ENCODE measurements at regions not wholly inside any gene's neighbourhood (a gene's known extent, or its start where the extent isn't known, plus 50 kb on each side); places are given as distances from the start of the nearest gene placed in this dataset.

- peaks cover 23% of the 10 kb centered on the region for H3K9me3 Mint-ChIP-seq
- no peak for TF ChIP-seq CTCF (IDR thresholded peaks at IDR 0.05)
- H3K36me3 Mint-ChIP-seq (ENCODE audit: low read depth), result peaks cover 5% of the 10 kb centered on the region
- no peak overlapping the region for H3K27ac Mint-ChIP-seq
- no peak for DNase-seq
- peaks cover 33% of the 10 kb centered on the region for H3K4me1 Mint-ChIP-seq
- H3K4me3 Mint-ChIP-seq, result no peak overlapping the region
- no peaks in the 10 kb centered on the region for H3K27me3 Mint-ChIP-seq (ENCODE audit: low read depth, poor library complexity)
Measured at GRCh38 chr7:115232041-115232440, 310.1 kb downstream of the MDFIC start.

- TF ChIP-seq CTCF (IDR thresholded peaks at IDR 0.05), result no peak
- Mint-ChIP-seq H3K36me3 (ENCODE audit: low read depth) (peaks cover 5% of the 10 kb centered on the region), H3K27me3 (ENCODE audit: low read depth, poor library complexity) (no peaks in the 10 kb centered on the region), H3K4me3 (no peak overlapping the region), H3K4me1 (peaks cover 43% of the 10 kb centered on the region), H3K27ac (no peak overlapping the region), H3K9me3 (peaks cover 15% of the 10 kb centered on the region)
- DNase-seq, result no peak
Measured at GRCh38 chr7:115230882-115231571, 309.1 kb downstream of the MDFIC start.

DNA sequence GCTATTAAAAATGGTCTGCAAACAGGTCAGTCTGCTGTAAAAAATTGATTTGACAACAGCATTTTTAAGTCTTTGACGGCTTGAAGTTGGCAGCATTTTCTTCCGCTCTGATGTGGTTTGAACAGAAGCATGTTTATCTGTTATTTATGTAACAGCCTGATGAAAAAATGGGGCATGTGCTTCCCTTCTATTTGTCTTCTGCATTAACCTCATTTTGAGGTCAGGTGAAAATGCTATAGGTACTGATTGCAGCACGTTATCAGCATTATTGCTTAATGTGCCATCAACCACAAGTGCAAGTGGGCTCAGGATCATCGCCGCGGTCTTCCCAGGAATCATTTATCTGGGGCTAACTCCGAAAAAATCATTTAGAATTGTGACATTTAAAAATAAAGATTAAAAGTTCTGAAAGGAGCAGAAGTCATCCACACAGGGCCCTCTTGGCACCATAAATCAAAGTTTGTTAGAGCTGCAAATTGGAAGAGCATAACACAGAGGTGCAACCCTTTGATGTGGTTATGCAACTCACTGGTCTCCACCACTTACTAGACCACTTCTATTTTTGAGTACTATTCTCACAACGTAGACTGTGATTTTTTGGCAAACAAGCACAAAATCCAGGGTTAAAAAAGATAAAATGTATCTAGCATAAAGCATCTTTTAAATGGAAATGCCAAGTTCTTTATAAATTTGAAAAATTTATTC lies 307.7 kb downstream of the MDFIC start:
- no peak overlapping the region for H3K4me3 Mint-ChIP-seq
- H3K4me1 Mint-ChIP-seq, result peaks cover 58% of the 10 kb centered on the region
- no peaks in the 10 kb centered on the region for H3K36me3 Mint-ChIP-seq (ENCODE audit: low read depth)
- DNase-seq, result no peak
- peaks cover 4% of the 10 kb centered on the region for H3K9me3 Mint-ChIP-seq
- H3K27ac Mint-ChIP-seq, result no peak overlapping the region
- no peaks in the 10 kb centered on the region for H3K27me3 Mint-ChIP-seq (ENCODE audit: low read depth, poor library complexity)
- no peak for TF ChIP-seq CTCF (IDR thresholded peaks at IDR 0.05)

DNA sequence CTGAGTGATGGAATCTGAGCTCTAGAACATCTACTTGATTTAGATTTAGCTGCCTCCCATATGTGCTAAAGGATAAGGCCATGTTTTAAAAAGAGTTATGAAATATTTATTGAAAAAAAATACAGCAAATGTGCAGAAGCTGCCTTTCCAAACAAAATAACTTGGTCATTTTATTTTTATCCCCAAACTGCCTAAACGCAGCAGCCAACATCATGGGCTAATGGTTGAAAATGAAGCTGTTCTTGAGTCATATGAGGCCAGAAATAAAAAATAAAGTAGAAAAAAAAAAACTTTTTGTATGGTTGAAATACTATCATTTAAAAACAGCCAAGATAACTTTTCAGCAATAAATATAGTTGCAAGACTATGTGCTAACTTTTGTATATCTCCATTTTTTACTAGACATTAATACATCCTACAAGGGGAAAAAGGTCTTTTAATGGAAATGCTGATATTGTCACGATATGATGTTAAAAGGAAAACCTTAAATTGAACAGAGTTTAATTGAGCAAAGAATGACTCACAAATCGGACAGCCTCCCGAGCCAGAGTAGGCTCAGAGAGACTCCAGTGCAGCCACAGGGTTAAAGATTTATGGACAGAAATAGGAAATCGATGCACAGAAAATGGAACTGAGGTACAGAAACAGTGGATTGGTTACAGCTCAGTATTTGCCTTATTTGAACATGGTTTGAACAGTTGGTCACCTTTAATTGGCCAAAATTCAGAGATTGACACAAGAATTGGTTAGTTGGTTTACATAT lies 305.8 kb downstream of the MDFIC start:
- no peak for DNase-seq
- Mint-ChIP-seq H3K36me3 (ENCODE audit: low read depth) (no peaks in the 10 kb centered on the region), H3K9me3 (no peaks in the 10 kb centered on the region), H3K27ac (no peak overlapping the region), H3K4me1 (peaks cover 72% of the 10 kb centered on the region), H3K27me3 (ENCODE audit: low read depth, poor library complexity) (no peaks in the 10 kb centered on the region), H3K4me3 (no peak overlapping the region)
- no peak for TF ChIP-seq CTCF (IDR thresholded peaks at IDR 0.05)

- DNase-seq, result no peak
- TF ChIP-seq CTCF (IDR thresholded peaks at IDR 0.05), result no peak
- H3K27ac Mint-ChIP-seq, result peak overlapping the region; percentile 95
- no peaks in the 10 kb centered on the region for H3K9me3 Mint-ChIP-seq
- peaks cover 71% of the 10 kb centered on the region for H3K4me1 Mint-ChIP-seq
- H3K27me3 Mint-ChIP-seq (ENCODE audit: low read depth, poor library complexity), result no peaks in the 10 kb centered on the region
- no peaks in the 10 kb centered on the region for H3K36me3 Mint-ChIP-seq (ENCODE audit: low read depth)
- no peak overlapping the region for H3K4me3 Mint-ChIP-seq
Measured at GRCh38 chr7:115226410-115226809, 304.5 kb downstream of the MDFIC start.

Data from nephron progenitor cell (in vitro differentiated cells).